Transverse colon (tissue), 4 donors: ENCODE measurements at regions not wholly inside any gene's neighbourhood (a gene's known extent, or its start where the extent isn't known, plus 50 kb on each side); places are given as distances from the start of the nearest gene placed in this dataset.
"Not testable (repeated sequence)": the region's sequence is repeated elsewhere in the genome, so short reads cannot be mapped to it uniquely, and the experiment has no call there.

Source experiments
- DNase-seq: peaks from one replicate; pipeline ENCODE4 v3.0.0-alpha.2; 2019
- H3K27ac ChIP-seq, 4 donors: fragments of 200-600 bp; sonication (generic); 2 replicates each; pipeline ENCODE4 v1.5.1; 2016 to 2018; ENCODE audit warnings: inconsistent platforms in 4 of 4
- H3K27me3 ChIP-seq: fragments of 200-600 bp; sonication (generic); 2 replicates; pipeline ENCODE4 v1.5.1; 2017; ENCODE audit warnings: inconsistent platforms
- H3K36me3 ChIP-seq, 4 donors: fragments of 200-600 bp; sonication (generic); 2 replicates each; pipeline ENCODE4 v1.5.1; 2017 to 2019; ENCODE audit warnings: inconsistent platforms in 4 of 4
- H3K4me1 ChIP-seq, 4 donors: fragments of 200-600 bp; sonication (generic); 2 replicates each; pipeline ENCODE4 v1.5.1; 2017 to 2020; ENCODE audit warnings: inconsistent platforms in 4 of 4
- H3K4me3 ChIP-seq, 4 donors: fragments of 200-600 bp; sonication (generic); 1 replicate in 1 of 4; 2 replicates in 3 of 4; pipeline versions ENCODE4 v1.5.1 to v1.6.1; 2017 to 2019; ENCODE audit warnings: inconsistent platforms in 4 of 4
- H3K9me3 ChIP-seq, 2 donors: fragments of 200-600 bp; sonication (generic); 2 replicates each; pipeline ENCODE4 v1.5.1; 2017 to 2019; ENCODE audit warnings: inconsistent platforms in 2 of 2
- CTCF ChIP-seq, 5 experiments: fragments of 200-600 bp in 3 of 5; fragments of 450-650 bp in 2 of 5; sonication (generic) in 3 of 5; IDR thresholded peaks; 1 replicate in 2 of 5; 2 replicates in 3 of 5; pipeline ENCODE4 v1.5.1; 2016 to 2017; ENCODE audit warnings: antibody characterized with exemption in 5 of 5, inconsistent platforms in 3 of 5, mild to moderate bottlenecking in 2 of 5, moderate library complexity in 1 of 5
- EP300 ChIP-seq: sonication (generic); formaldehyde crosslinking; IDR thresholded peaks from one replicate; pipeline ENCODE4 v1.6.1; 2017; ENCODE audit warnings: antibody characterized with exemption, low read depth
- POLR2A ChIP-seq: fragments of 450-650 bp; IDR thresholded peaks from one replicate; pipeline ENCODE4 v1.6.1; 2016; ENCODE audit warnings: antibody characterized with exemption, mild to moderate bottlenecking, moderate library complexity
- POLR2AphosphoS5 ChIP-seq, 3 donors: sonication (generic); formaldehyde crosslinking; IDR thresholded peaks; one replicate each; pipeline ENCODE4 v1.6.1; 2016; ENCODE audit warnings: antibody characterized with exemption in 3 of 3
- WGBS, 2 donors: methylation state at CpG; one replicate each; pipeline ENCODE4 v1.1.5; 2018; ENCODE audit warnings: low coverage in 1 of 2; 5-methylcytosine and 5-hydroxymethylcytosine counted together
- in situ Hi-C, 4 donors: fragments of 200-750 bp; cut with MboI; loops; one replicate each; pipeline versions ENCODE4 v1.15.0 to v1.15.1; 2017; ENCODE audit warnings: low sequenced_read_pairs in 3 of 4, low pct_ligation_motif_present in 1 of 4, low pct_unique_long_range_greater_than_20kb in 1 of 4
- intact Hi-C: fragments of 100-400 bp; cut with DNase I; formaldehyde crosslinking; loops from one replicate; pipeline ENCODE4 v1.15.1; 2023; ENCODE audit warnings: low total_unique reads

- in situ Hi-C loops (no loop called here), intact Hi-C loops (no loop called here)
- Histone ChIP-seq H3K4me3 (no peak overlapping the region), H3K9me3 (no peaks in the 10 kb centered on the region), H3K27ac (no peak overlapping the region), H3K36me3 (no peaks in the 10 kb centered on the region), H3K4me1 (peaks cover 0 to 9% (median 0%) of the 10 kb centered on the region in 4 donors), H3K27me3 (no peaks in the 10 kb centered on the region)
- WGBS, 2 donors: 40 to 94% methylated on average over 1 of the region's 1 CpG
- TF ChIP-seq EP300 (no peak), CTCF (IDR thresholded peaks at IDR 0.05) (no peak), POLR2A (no peak), POLR2AphosphoS5 (IDR thresholded peaks at IDR 0.05) (no peak)
- DNase-seq: no peak
These were observed 142.7 kb upstream of the APC start for GRCh38 chr5:112594941-112595340.

- Histone ChIP-seq H3K9me3 (no peaks in the 10 kb centered on the region), H3K4me3 (no peak overlapping the region), H3K27ac (no peak overlapping the region), H3K4me1 (peaks cover 0 to 9% (median 0%) of the 10 kb centered on the region in 4 donors), H3K36me3 (no peaks in the 10 kb centered on the region), H3K27me3 (no peaks in the 10 kb centered on the region)
- in situ Hi-C loops: no loop called here
- TF ChIP-seq POLR2A (no peak), CTCF (IDR thresholded peaks at IDR 0.05) (no peak), POLR2AphosphoS5 (IDR thresholded peaks at IDR 0.05) (no peak), EP300 (no peak)
- no peak for DNase-seq
- intact Hi-C loops: no loop called here
- WGBS, 2 donors: 71 to 87% methylated on average over 1 of the region's 1 CpG
These were observed 139.9 kb upstream of the APC start for GRCh38 chr5:112597831-112598230.

GRCh38 chr5:112600510-112600909, 137.2 kb upstream of the APC start:
- DNase-seq, H3K36me3 ChIP-seq, H3K4me3 ChIP-seq, intact Hi-C loops, H3K4me1 ChIP-seq, H3K27me3 ChIP-seq, H3K9me3 ChIP-seq, H3K27ac ChIP-seq, in situ Hi-C loops: not testable (repeated sequence)
- 18 to 52% methylated on average over 2 of the region's 2 CpGs for WGBS, 2 donors

- peak in 2 of 5 experiments; percentile 20 to 21 for TF ChIP-seq CTCF (IDR thresholded peaks at IDR 0.05)
- TF ChIP-seq POLR2A: no peak
- Histone ChIP-seq H3K9me3 (no peaks in the 10 kb centered on the region), H3K4me3 (no peak overlapping the region), H3K36me3 (no peaks in the 10 kb centered on the region), H3K27ac (no peak overlapping the region), H3K27me3 (no peaks in the 10 kb centered on the region), H3K4me1 (no peaks in the 10 kb centered on the region)
- DNase-seq: no peak
- in situ Hi-C loops: no loop called here
- 17 to 24% methylated on average over 2 of the region's 2 CpGs for WGBS, 2 donors
- intact Hi-C loops: no loop called here
These were observed 132.7 kb upstream of the APC start for GRCh38 chr5:112604732-112605630.

- in situ Hi-C loops: no loop called here
- no peaks in the 10 kb centered on the region for H3K27me3 ChIP-seq
- no peak for TF ChIP-seq POLR2A
These were observed 128.7 kb upstream of the APC start for GRCh38 chr5:112608975-112609374.

More at GRCh38 chr5:112608975-112609374, 128.7 kb upstream of the APC start:
- intact Hi-C loops: no loop called here
- Histone ChIP-seq H3K27ac (no peak overlapping the region), H3K4me1 (no peaks in the 10 kb centered on the region), H3K36me3 (no peaks in the 10 kb centered on the region), H3K9me3 (no peaks in the 10 kb centered on the region), H3K4me3 (no peak overlapping the region)
- 88% methylated on average over 1 of the region's 1 CpG; no CpG with 5 or more reads in 1 of the 2 donors for WGBS, 2 donors
- DNase-seq: no peak
